ENCODE measurements at regions not wholly inside any gene's neighbourhood (a gene's known extent, or its start where the extent isn't known, plus 50 kb on each side); places are given as distances from the start of the nearest gene placed in this dataset.

- no peak overlapping the region for H3K27ac ChIP-seq (ENCODE audit: low read depth in 1 of 2, low read length in 2 of 2)
- H3K36me3 ChIP-seq (ENCODE audit: insufficient read depth, low read length) = no peaks in the 10 kb centered on the region
- intact Hi-C loops (cut with DNase I, micrococcal nuclease) = no loop called here
- H3K27me3 ChIP-seq (ENCODE audit: control insufficient read depth in 1 of 2, insufficient read depth in 2 of 2, low read length in 2 of 2) = no peaks in the 10 kb centered on the region
- Mint-ChIP-seq H3K36me3 (ENCODE audit: low read depth) (no peaks in the 10 kb centered on the region), H3K27me3 (no peaks in the 10 kb centered on the region), H3K4me3 (no peak overlapping the region), H3K27ac (peak overlapping the region; percentile 99), H3K4me1 (ENCODE audit: low read depth) (peaks cover 84% of the 10 kb centered on the region), H3K9me3 (no peaks in the 10 kb centered on the region)
- H3K4me3 ChIP-seq (ENCODE audit: low read length) = no peak overlapping the region
- DNase-seq (no peak), ATAC-seq (ENCODE audit: poor library complexity) (no peak)
- no peak for TF ChIP-seq CTCF (IDR thresholded peaks at IDR 0.05)
- ChIA-PET POLR2A (interaction anchor here (1.2 to 5.8 kb wide), 3 partner anchors 10 to 13 kb away, joined by 4 to 99 read pairs (median 22); no protein-coding TSS in a partner anchor), CTCF (no interaction called here)
- H3K4me1 ChIP-seq (ENCODE audit: insufficient read depth, low read length) = peaks cover 33% of the 10 kb centered on the region
- no peaks in the 10 kb centered on the region for H3K9me3 ChIP-seq (ENCODE audit: control insufficient read depth in 1 of 2, insufficient read depth in 1 of 2, low read length in 2 of 2)
These were observed 472.1 kb downstream of the FOXO1 start for GRCh38 chr13:40194224-40194806.

GRCh38 chr13:40197049-40197448 is 469.4 kb downstream of the FOXO1 start:
- CTCF ChIA-PET = no interaction called here
- Mint-ChIP-seq H3K27me3 (no peaks in the 10 kb centered on the region), H3K9me3 (no peaks in the 10 kb centered on the region), H3K36me3 (ENCODE audit: low read depth) (no peaks in the 10 kb centered on the region), H3K4me1 (ENCODE audit: low read depth) (peaks cover 69% of the 10 kb centered on the region), H3K4me3 (no peak overlapping the region), H3K27ac (no peak overlapping the region)
- Histone ChIP-seq H3K4me3 (ENCODE audit: low read length) (no peak overlapping the region), H3K4me1 (ENCODE audit: insufficient read depth, low read length) (peaks cover 6% of the 10 kb centered on the region), H3K9me3 (ENCODE audit: control insufficient read depth in 1 of 2, insufficient read depth in 1 of 2, low read length in 2 of 2) (no peaks in the 10 kb centered on the region), H3K36me3 (ENCODE audit: insufficient read depth, low read length) (no peaks in the 10 kb centered on the region), H3K27ac (ENCODE audit: low read depth in 1 of 2, low read length in 2 of 2) (no peak overlapping the region), H3K27me3 (ENCODE audit: control insufficient read depth in 1 of 2, insufficient read depth in 2 of 2, low read length in 2 of 2) (no peaks in the 10 kb centered on the region)
- DNase-seq (no peak), ATAC-seq (ENCODE audit: poor library complexity) (no peak)
- POLR2A ChIA-PET = interaction anchor here (3.2 kb wide), 1 partner anchor 10 kb away, joined by 22 read pairs; no protein-coding TSS in a partner anchor
- TF ChIP-seq CTCF (IDR thresholded peaks at IDR 0.05) = no peak
- intact Hi-C loops (cut with DNase I, micrococcal nuclease) = loop anchor here in 1 of 2 experiments (5.0 kb wide), 1 partner anchor 290 kb away; no protein-coding TSS in a partner anchor

GRCh38 chr13:40197936-40198595 is 468.4 kb downstream of the FOXO1 start:
- H3K4me1 Mint-ChIP-seq (ENCODE audit: low read depth) = peaks cover 72% of the 10 kb centered on the region
- H3K27me3 Mint-ChIP-seq = no peaks in the 10 kb centered on the region
- ATAC-seq (ENCODE audit: poor library complexity) (no peak), DNase-seq (no peak)
- ChIA-PET POLR2A (no interaction called here), CTCF (no interaction called here)
- intact Hi-C loops (cut with DNase I, micrococcal nuclease) = loop anchor here in 1 of 2 experiments (5.0 kb wide), 1 partner anchor 289 kb away; no protein-coding TSS in a partner anchor
- H3K27me3 ChIP-seq (ENCODE audit: control insufficient read depth in 1 of 2, insufficient read depth in 2 of 2, low read length in 2 of 2) = no peaks in the 10 kb centered on the region
- no peak overlapping the region for H3K27ac ChIP-seq (ENCODE audit: low read depth in 1 of 2, low read length in 2 of 2)
- no peaks in the 10 kb centered on the region for H3K4me1 ChIP-seq (ENCODE audit: insufficient read depth, low read length)
- no peaks in the 10 kb centered on the region for H3K9me3 Mint-ChIP-seq
- no peaks in the 10 kb centered on the region for H3K9me3 ChIP-seq (ENCODE audit: control insufficient read depth in 1 of 2, insufficient read depth in 1 of 2, low read length in 2 of 2)
- H3K27ac Mint-ChIP-seq = no peak overlapping the region
- H3K4me3 ChIP-seq (ENCODE audit: low read length) = no peak overlapping the region
- H3K4me3 Mint-ChIP-seq = no peak overlapping the region
- H3K36me3 Mint-ChIP-seq (ENCODE audit: low read depth) = no peaks in the 10 kb centered on the region
- H3K36me3 ChIP-seq (ENCODE audit: insufficient read depth, low read length) = no peaks in the 10 kb centered on the region
- no peak for TF ChIP-seq CTCF (IDR thresholded peaks at IDR 0.05)
